Adrenal gland (tissue), 9 donors: ENCODE measurements at regions not wholly inside any gene's neighbourhood (a gene's known extent, or its start where the extent isn't known, plus 50 kb on each side); places are given as distances from the start of the nearest gene placed in this dataset.
A peak's percentile ranks its signal among the peaks of the same experiment; 100 is the strongest.

ENCODE experiments used
- DNase-seq, 7 donors: peaks; one replicate each; pipeline ENCODE4 v3.0.0-alpha.2; 2019 to 2020
- H3K27ac ChIP-seq, 5 donors: fragments of 200-600 bp; sonication (generic) in 4 of 5; 1 replicate in 3 of 5; 2 replicates in 2 of 5; pipeline versions ENCODE4 v1.5.1 to v1.8.0; 2016 to 2020; ENCODE audit warnings: mild to moderate bottlenecking in 1 of 5
- H3K27me3 ChIP-seq: fragments of 200-600 bp; 2 replicates; pipeline ENCODE4 v1.8.0; 2021
- H3K36me3 ChIP-seq, 2 donors: fragments of 200-600 bp; replicated peaks in 1 of 2; 1 replicate in 1 of 2; 2 replicates in 1 of 2; pipeline versions ENCODE4 v1.5.1 to v1.8.0; 2018 to 2022
- H3K4me1 ChIP-seq, 2 donors: fragments of 200-600 bp; replicated peaks in 1 of 2; 1 replicate in 1 of 2; 2 replicates in 1 of 2; pipeline versions ENCODE4 v1.5.1 to v1.8.0; 2018 to 2021
- H3K4me3 ChIP-seq, 4 donors: fragments of 200-600 bp; sonication (generic) in 3 of 4; one replicate each; pipeline ENCODE4 v1.5.1; 2016 to 2018
- H3K9me3 ChIP-seq, 3 donors: fragments of 200-600 bp; sonication (generic) in 1 of 3; replicated peaks in 1 of 3; 1 replicate in 2 of 3; 2 replicates in 1 of 3; pipeline versions ENCODE4 v1.5.1 to v1.8.0; 2016 to 2021
- POLR2A ChIP-seq, 2 donors: fragments of 450-650 bp; IDR thresholded peaks; one replicate each; pipeline ENCODE4 v1.6.1; 2017; ENCODE audit warnings: antibody characterized with exemption in 2 of 2, mild to moderate bottlenecking in 2 of 2, moderate library complexity in 1 of 2
- WGBS, 4 donors: extraction: QIAGEN DNeasy Blood & Tissue Kit in 2 of 4; methylation state at CpG; one replicate each; pipeline versions ENCODE4 v1.1.5 to v1.1.7; 2013 to 2017; 5-methylcytosine and 5-hydroxymethylcytosine counted together
- intact Hi-C, 2 donors: fragments of 100-400 bp; cut with DNase I; formaldehyde crosslinking; loops; one replicate each; pipeline versions ENCODE4 v1.14.1 to v1.15.0; 2022 to 2023
- TF ChIP-seq, protein P1 (sequence below), 6 experiments: fragments of 450-650 bp in 4 of 6; fragments of 200-600 bp in 2 of 6; sonication (generic) in 1 of 6; IDR thresholded peaks; 1 replicate in 5 of 6; 2 replicates in 1 of 6; pipeline versions ENCODE4 v1.5.1 to v1.8.0; 2016 to 2021; ENCODE audit warnings: antibody characterized with exemption in 6 of 6, mild to moderate bottlenecking in 2 of 6, moderate library complexity in 1 of 6
- donor health status: healthy with polysubstance abuse.
- donor health status: Bipolar disorder and iron deficiency.
- donor health status: DM: yes; HTN: yes; CAD: no.
- donor health status: DM: no; HTN: no; CAD: no.
- donor health status: DM: no; HTN: no; CAD: no.

GRCh38 chr15:31237043-31237324 is 89.7 kb upstream of the KLF13 start:
- Histone ChIP-seq H3K4me1 (peaks cover 0 to 20% of the 10 kb centered on the region in 2 donors), H3K9me3 (no peaks in the 10 kb centered on the region), H3K27me3 (no peaks in the 10 kb centered on the region), H3K4me3 (no peak overlapping the region), H3K27ac (peak overlapping the region in 2 of 5 donors; percentile 61 to 88), H3K36me3 (no peaks in the 10 kb centered on the region)
- peak in 1 of 7 donors; percentile 4 for DNase-seq
- intact Hi-C loops = no loop called here
- TF ChIP-seq, protein P1, sequence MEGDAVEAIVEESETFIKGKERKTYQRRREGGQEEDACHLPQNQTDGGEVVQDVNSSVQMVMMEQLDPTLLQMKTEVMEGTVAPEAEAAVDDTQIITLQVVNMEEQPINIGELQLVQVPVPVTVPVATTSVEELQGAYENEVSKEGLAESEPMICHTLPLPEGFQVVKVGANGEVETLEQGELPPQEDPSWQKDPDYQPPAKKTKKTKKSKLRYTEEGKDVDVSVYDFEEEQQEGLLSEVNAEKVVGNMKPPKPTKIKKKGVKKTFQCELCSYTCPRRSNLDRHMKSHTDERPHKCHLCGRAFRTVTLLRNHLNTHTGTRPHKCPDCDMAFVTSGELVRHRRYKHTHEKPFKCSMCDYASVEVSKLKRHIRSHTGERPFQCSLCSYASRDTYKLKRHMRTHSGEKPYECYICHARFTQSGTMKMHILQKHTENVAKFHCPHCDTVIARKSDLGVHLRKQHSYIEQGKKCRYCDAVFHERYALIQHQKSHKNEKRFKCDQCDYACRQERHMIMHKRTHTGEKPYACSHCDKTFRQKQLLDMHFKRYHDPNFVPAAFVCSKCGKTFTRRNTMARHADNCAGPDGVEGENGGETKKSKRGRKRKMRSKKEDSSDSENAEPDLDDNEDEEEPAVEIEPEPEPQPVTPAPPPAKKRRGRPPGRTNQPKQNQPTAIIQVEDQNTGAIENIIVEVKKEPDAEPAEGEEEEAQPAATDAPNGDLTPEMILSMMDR (IDR thresholded peaks at IDR 0.05) = no peak
- no peak for TF ChIP-seq POLR2A (IDR thresholded peaks at IDR 0.05)
- 83 to 91% (median 90%) methylated on average over 3 of the region's 3 CpGs for WGBS, 4 donors

- H3K4me3 ChIP-seq = no peak overlapping the region
- intact Hi-C loops = no loop called here
- no peaks in the 10 kb centered on the region for H3K36me3 ChIP-seq
- WGBS, 4 donors = 60 to 75% (median 62%) methylated on average over 1 of the region's 1 CpG
- no peaks in the 10 kb centered on the region for H3K9me3 ChIP-seq
- H3K4me1 ChIP-seq = peaks cover 0 to 20% of the 10 kb centered on the region in 2 donors
- TF ChIP-seq, protein P1 (IDR thresholded peaks at IDR 0.05) = no peak
- no peak for TF ChIP-seq POLR2A (IDR thresholded peaks at IDR 0.05)
- no peak for DNase-seq
- no peak overlapping the region for H3K27ac ChIP-seq
- H3K27me3 ChIP-seq = no peaks in the 10 kb centered on the region
Measured at GRCh38 chr15:31238906-31239305, 87.7 kb upstream of the KLF13 start.

GRCh38 chr15:31239409-31239808 is 87.2 kb upstream of the KLF13 start:
- Histone ChIP-seq H3K27me3 (no peaks in the 10 kb centered on the region), H3K9me3 (no peaks in the 10 kb centered on the region), H3K27ac (no peak overlapping the region), H3K4me1 (peaks cover 0 to 20% of the 10 kb centered on the region in 2 donors), H3K36me3 (no peaks in the 10 kb centered on the region), H3K4me3 (no peak overlapping the region)
- intact Hi-C loops = no loop called here
- DNase-seq = no peak
- TF ChIP-seq, protein P1 (IDR thresholded peaks at IDR 0.05) = no peak
- TF ChIP-seq POLR2A (IDR thresholded peaks at IDR 0.05) = no peak
- 70 to 84% (median 79%) methylated on average over 4 of the region's 4 CpGs for WGBS, 4 donors

DNA sequence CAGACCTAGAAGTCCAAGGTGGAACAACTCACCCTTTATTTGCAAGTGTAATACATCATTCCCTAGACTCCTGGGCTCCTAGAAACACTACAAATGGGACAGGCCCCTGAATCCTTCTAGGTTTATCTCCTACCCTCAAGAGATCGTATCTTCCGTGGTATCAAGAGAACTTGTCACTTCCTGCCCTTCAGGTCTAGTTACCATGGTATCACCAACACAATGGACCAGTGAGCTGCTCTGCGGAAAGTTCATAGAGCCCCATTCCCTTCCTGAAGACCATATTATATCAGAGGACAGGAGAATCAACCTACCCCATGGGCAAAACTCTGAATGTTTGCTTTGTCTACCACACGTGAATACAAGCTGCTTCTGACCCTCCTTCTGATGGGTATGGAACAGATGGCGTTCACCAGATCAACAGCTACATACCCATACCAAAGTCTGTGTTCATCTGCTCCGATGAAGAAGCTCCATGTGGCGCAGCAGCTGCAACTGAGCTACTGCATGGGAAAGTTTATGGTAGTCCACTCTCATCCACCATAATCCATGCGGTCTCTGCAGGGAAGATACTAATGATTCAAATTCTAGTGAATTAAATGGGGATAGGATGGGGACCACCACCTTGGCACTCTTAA is 84.6 kb upstream of the KLF13 start:
- 82 to 87% (median 86%) methylated on average over 8 of the region's 8 CpGs for WGBS, 4 donors
- peak in 1 of 7 donors; percentile 1 for DNase-seq
- Histone ChIP-seq H3K27me3 (no peaks in the 10 kb centered on the region), H3K4me3 (no peak overlapping the region), H3K4me1 (peaks cover 0 to 1% of the 10 kb centered on the region in 2 donors), H3K9me3 (no peaks in the 10 kb centered on the region), H3K36me3 (no peaks in the 10 kb centered on the region), H3K27ac (no peak overlapping the region)
- TF ChIP-seq, protein P1 (IDR thresholded peaks at IDR 0.05) = no peak
- TF ChIP-seq POLR2A (IDR thresholded peaks at IDR 0.05) = no peak
- intact Hi-C loops = no loop called here
